HuH-7 (cell line): ENCODE measurements at regions not wholly inside any gene's neighbourhood (a gene's known extent, or its start where the extent isn't known, plus 50 kb on each side); places are given as distances from the start of the nearest gene placed in this dataset.
A peak's percentile ranks its signal among the peaks of the same experiment; 100 is the strongest.
"Not testable (repeated sequence)": the region's sequence is repeated elsewhere in the genome, so short reads cannot be mapped to it uniquely, and the experiment has no call there.

ENCODE experiments used
- DNase-seq: peaks from one replicate; pipeline ENCODE4 v3.0.0; 2011; ENCODE audit warnings: low spot score

DNA sequence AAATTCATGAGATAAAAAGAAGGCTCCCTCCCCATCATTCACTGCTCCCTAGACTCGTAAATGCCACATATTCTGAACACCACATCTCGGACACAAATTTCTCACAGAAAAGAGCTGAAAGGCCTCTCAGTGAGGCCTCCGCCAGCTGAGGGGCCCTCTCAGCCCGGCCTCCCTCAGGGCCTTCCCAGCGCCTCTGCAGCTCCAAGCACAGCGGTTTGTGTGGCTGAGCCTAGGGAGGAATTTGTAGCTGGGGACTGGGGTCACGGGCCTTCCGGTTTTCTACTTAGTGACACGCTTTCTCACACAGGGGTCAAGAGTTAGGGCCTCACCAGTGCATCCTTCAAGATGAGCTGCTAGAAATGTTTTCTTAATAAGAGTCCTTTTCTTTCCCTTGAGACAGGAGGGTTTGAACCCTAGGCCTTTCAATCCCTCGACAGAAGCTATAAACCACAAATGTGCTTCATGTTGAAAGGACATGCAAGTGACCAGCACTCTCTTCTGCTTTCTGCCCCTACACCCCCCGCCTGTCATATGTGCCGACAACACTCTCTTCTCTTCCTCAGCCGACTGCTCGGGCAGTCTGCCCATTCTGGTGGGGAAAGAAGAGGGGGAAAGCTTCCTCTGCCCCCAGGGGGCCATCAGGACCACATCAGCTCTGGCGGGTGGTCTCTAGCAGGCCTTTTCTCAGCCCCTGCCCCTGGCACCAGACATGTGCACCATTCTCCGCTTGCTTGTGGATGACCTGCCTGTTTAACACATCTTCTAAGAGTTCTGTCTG is 104.9 kb downstream of the CHIC2 start:
- DNase-seq, result no peak

DNA sequence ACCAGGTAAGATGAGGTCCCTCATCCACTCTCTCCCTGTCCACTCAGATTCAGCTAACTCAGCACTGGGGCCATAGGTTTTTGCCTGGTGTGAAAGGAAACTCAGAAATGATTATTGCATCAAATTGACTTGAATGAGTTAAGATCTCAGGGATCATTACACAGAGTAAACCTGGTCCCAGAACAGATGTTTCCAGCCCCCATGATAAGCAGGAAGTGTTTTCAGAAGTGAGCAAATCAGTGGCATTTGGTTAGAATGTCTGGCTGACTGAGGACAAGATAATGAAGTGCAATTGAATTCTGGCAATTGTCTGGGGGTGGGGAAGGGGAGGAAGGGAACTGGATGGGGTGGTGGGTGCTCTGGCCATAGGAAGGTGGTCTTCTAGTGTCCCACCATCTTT is 108.0 kb downstream of the CHIC2 start:
- no peak for DNase-seq

GRCh38 chr4:53956053-53956452 is 108.4 kb downstream of the CHIC2 start:
- DNase-seq, result no peak

GRCh38 chr4:53951414-53951813 is 113.0 kb downstream of the CHIC2 start:
- no peak for DNase-seq

DNA sequence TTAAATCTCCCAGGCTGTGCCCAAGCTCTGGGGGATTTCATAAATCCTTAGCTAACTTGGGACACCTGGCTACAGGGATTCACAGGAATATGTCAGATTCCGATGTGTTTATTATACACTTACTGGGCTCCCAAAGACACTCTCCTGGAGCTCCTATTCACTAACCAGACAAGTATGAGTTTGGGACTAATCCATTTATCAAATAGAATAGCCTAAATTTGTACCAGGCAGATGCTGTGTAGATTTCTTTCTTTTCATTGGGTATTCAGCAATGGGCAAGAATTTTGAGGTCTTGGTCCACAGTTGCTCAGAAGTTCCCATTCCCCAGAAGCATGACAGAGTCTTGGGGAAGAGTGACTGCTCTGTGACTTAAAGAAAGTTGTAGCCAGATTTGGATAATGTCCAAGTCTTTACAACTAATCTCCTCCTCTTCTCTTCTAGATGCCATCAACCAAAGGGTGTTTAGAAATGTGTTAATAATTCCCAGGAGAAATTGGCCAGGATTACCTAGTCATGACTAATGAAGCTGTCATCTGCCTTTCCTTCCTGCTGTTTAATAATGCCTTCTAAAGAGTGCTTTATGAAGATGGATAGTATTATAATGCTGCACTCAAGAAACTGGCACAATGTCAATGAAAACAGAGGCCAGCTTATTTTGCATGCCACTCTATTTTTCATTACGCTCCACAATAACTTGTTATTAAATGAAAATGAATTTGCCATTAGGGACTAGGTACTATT is 120.9 kb downstream of the CHIC2 start:
- DNase-seq, result no peak

DNA sequence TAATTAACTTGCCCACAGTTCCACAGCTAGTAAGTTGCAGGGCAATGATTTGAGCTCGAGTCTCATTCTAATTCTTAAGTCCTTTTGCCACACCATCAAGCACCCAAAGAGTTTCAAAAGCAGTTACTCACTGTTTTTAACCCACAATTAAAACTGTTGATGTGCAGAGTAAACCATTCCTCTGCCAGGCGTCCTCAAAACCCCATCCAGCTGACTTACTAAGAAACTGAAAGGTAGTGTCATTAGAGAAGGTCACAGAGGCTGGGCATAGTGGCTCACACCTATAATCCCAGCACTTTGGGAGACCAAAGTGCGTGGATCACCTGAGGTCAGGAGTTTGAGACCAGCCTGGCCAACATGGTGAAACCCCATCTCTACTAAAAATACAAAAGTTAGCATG is 121.7 kb downstream of the CHIC2 start:
- DNase-seq, result no peak

DNA sequence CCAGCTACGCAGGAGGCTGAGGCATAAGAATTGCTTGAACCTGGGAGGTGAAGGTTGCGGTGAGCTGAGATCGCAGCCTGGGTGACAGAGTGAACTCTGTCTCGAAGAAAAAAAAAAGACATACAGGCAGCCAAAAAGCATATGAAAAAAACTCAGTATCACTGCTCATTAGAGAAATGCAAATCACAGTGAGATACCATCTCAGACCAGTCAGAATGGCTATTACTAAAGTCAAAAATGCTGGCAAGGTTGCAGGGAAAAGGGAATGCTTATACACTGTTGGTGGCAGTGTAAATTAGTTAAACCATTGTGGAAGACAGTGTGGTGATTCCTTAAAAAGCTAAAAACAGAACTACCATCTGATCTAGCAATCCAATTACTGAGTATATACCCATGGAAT is 123.1 kb downstream of the CHIC2 start:
- DNase-seq, result no peak

DNA sequence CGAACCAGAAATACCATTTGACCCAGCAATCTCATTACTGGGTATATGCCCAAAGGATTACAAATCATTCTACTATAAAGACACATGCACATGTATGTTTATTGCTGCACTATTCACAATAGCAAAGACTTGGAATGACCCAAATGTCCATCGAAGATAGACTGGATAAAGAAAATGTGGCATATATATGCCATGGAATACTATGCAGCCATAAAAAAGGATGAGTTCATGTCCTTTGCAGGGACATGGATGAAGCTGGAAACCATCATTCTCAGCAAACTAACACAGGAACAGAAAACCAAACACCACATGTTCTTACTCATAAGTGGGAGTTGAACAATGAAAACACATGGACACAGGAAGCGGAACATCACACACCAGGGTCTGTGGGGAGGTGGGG is 124.5 kb downstream of the CHIC2 start:
- not testable (repeated sequence) for DNase-seq

GRCh38 chr4:53937918-53938317 is 126.5 kb downstream of the CHIC2 start:
- no peak for DNase-seq

DNA sequence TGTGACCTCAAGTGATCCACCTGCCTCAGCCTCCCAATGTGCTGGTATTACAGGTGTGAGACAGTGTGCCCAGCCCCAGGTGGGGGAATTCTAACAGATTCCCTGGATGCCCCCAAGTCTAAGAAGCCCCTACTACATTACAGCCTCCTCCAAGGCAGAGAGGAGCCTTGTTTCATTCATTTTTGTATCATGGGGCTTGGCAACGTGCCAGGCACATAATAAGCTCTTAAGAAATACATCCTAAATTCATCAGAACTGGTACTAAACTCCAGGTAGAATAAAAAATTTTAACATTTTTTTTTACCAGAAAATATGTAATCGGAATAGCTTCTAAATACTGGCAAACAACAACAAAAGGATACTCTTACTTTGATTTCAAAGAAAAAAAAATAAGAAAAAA is 127.1 kb downstream of the CHIC2 start:
- no peak for DNase-seq

DNA sequence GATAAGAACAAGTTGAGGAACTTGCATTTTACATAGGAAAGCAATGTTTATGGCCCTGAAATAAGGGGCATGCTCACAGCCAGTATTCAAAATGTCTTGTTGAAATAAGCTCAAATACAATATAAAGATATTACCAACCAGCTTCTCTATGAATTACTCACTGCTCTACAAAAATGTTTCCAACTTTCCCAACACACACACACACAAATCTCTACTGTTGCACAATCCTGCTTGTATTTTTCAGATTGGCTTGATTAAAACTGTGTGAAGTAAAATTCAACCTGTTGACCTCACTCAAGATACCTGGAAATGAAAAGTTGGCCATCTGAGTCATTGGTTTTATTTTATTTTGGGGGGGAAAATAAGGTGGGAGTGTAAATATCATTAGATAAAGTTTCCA is 128.6 kb downstream of the CHIC2 start:
- DNase-seq, result no peak

DNA sequence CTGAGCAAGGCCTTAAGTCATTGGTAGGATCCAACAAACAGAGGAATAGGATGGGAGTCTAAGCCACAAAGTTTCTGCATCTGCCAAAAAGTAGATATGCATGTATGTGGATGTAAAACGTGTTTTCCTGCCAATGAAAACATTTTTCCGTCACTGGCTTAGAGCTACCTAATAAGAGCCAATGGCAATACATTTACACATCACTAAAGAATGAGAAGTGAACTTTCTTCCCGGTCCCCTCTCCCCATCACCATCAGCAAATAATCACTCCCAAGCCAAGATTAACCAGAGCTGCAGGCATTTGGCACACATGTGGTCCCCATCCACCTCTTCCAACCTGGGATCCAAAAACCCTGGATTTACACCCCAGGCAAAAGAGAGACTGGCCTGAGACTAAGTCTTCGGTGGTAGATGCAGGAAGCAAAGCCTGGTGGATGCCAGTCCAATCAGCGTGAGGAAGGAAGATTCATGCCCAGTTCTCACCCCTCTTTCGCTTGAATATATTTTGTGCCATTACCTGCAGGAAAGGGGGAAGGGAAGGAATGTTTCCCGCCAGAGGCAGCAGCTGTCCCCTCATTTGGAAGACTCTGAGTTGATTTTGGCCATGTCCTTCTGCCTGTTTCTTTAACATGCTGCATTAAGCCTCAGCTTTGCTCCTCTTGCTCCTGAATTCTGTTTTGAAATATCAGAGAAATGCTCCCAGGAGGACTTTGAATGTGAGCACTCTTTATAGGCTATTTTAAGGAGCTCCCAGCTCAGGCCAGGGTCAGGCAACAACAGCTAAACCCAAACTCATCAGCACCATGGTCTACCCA is 131.4 kb downstream of the CHIC2 start:
- DNase-seq, result no peak

DNA sequence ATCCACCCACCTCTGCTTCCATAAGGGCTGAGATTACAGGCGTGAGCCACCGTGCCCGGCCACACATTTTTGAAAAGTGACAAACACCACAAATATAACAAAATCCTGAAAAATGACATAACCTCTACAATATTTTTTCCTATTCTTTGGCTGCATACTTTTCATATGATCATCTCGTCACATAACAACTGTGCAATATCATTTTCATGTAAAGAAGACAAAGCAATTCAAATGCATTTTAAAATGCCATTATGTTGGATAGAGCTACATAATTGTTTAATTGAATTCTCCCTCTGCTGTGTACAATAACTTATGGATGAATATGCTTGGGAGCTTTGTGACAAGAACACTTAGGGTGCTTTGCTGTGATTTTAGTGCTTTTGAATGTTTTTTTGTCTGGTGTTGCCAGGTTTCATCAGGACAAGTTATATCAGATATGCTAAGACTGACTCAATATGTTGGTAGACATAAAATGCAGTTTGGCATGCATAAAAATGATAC is 132.9 kb downstream of the CHIC2 start:
- DNase-seq, result no peak

DNA sequence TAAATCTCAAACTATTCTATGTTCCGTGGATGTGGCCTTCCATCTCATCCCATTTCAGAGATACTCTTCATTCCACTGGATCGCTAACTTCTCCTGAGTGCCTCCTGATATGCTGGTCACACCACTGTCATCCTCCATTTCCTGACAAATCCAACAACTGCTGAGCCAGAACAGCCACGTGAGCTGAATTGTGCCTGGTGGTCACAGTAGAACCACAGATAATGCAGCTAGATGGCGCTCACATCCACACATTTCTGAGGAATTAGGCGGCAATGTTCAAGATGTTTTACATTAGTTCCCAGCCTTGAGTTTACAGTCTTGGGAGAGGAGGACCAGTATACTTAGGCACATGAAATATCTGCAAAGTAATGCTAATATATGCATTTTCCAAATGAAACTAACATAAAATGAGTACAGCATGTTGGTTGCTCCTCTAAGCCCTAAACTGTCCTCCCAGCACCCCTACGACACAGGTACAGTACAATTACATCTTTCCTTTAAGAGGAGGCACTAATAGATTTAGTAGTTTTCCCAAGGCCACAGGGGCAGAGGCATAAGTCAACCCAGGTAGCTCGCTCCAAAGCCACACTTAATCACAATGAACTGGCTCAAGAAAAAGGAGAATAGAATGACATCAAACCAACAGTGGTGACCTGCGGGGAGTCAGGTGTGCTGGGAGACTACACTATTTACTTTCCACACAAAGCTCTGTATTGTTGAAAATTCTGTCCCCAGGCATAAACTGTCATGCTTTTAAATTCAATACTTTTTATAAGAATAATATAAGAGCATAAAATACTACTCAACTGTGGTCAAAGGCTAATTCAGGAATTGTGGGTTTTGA is 134.2 kb downstream of the CHIC2 start:
- peak; percentile 76 for DNase-seq

DNA sequence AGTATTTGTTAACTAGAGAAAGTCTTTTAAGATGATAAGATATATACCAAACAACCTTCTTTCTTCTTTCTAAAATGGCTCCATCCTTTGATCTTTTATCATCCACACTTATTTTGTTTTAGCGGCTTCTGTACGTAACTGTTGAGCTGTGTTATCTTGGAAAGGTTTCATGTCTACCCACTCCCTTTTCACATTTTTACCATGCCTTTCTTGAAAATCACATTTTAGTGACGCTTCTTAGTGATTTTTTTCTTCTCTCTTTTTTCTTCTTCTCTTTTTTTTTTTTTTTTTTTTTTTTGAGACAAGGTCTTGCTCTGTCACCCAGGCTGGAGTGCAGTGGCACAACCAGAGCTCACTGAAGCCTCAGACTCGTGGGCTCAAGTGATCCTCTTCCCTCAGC is 135.1 kb downstream of the CHIC2 start:
- DNase-seq, result no peak

GRCh38 chr4:53928825-53929224 is 135.6 kb downstream of the CHIC2 start:
- DNase-seq, result no peak

- DNase-seq, result no peak
Measured at GRCh38 chr4:53925050-53925605, 139.3 kb downstream of the CHIC2 start.

- no peak for DNase-seq
Measured at GRCh38 chr4:53924333-53925049, 139.9 kb downstream of the CHIC2 start.

DNA sequence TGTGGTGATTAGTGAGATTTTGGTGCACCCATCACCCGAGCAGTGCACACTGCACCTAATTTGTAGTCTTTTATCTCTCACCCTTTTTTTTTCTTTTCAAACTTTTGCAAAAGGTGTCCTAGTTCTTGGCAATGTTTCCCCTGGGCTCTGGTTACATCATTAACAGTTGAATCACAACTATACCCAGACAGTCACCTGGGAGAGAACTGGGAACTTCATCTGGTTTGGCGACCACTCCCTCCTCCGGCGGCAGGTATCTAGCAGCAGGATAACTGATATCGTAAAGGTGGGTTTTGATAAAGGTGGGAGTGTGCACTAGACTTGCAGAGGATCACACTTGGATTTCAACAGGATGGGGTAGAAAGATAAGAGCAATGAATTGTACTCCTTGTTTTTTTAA is 140.5 kb downstream of the CHIC2 start:
- DNase-seq, result no peak

DNA sequence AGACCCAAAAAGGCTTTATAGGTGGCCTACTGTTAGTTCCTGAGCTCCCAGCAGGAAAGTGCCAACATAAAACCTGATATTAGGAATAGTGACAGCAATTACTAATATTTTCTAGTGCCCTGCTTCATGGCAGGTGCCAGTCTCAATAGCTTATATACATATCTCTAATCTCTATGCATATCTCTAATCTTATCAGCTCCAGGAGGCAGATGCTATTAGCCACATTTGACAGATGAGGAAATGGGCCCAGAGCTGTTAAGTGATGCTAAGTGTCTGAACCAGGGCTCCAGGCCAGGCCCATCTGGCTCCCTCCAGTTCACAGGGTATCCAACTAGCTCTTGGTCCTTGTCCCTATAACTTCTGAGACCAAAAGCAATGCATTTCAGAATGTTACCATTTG is 142.5 kb downstream of the CHIC2 start:
- no peak for DNase-seq

DNA sequence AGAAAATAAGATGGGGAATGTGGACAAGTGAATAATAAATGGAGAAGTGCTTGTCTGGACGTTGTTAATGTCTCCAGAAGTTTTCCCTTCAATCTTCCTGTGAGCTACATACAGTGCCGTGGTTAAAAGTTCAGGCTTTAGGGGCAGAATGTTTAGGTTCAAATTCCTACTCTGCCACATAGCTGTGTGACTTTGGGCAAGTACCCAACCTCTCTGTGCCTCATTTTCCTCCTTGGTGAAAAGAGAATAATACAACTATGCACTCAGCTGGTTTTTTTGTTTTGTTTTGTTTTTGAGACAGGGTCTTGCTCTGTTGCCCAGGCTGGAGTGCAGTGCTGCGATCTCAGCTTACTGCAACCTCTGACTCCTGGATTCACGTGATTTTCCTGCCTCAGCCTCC is 143.5 kb downstream of the CHIC2 start:
- no peak for DNase-seq
